ENCODE measurements at regions not wholly inside any gene's neighbourhood (a gene's known extent, or its start where the extent isn't known, plus 50 kb on each side); places are given as distances from the start of the nearest gene placed in this dataset.
"Not testable (repeated sequence)": the region's sequence is repeated elsewhere in the genome, so short reads cannot be mapped to it uniquely, and the experiment has no call there.

GRCh38 chr15:24477107-24478025 lies 198.2 kb upstream of the NPAP1 start:
- TF ChIP-seq CTCF, POLR2AphosphoS5, POLR2A (IDR thresholded peaks at IDR 0.05): not testable (repeated sequence)

Measured in breast epithelium (tissue), 3 donors.